ENCODE measurements at regions not wholly inside any gene's neighbourhood (a gene's known extent, or its start where the extent isn't known, plus 50 kb on each side); places are given as distances from the start of the nearest gene placed in this dataset.

DNA sequence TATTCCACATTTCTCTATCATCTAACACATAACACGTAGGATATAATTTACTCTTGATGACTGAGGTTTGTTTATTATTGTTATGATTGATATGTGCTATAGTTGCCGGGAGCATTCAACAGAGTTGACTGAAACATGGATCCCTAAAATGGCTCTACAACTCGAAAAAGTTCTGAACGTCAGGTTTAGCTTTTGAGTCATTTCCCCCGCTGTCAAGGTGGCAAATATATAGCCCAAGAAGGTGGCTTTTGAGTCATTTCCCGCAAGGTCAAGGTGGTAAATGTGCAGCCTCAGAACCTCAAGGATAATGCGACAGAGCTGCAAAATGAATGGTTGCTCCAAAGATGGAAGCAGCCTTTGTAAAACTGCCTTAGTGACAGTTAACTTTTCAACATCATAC lies 104.0 kb downstream of the NIBAN1 start:
- TF ChIP-seq POLR2A (IDR thresholded peaks at IDR 0.05; ENCODE audit: low read depth, low read length) (no peak), POLR2AphosphoS5 (IDR thresholded peaks at IDR 0.05; ENCODE audit: low read depth, low read length) (no peak), TAF1 (IDR thresholded peaks at IDR 0.05; ENCODE audit: borderline replicate concordance, low read depth, low read length) (no peak)

Data from GM12892 (cell line).